Endothelial cell of umbilical vein (primary cell): ENCODE measurements at regions not wholly inside any gene's neighbourhood (a gene's known extent, or its start where the extent isn't known, plus 50 kb on each side); places are given as distances from the start of the nearest gene placed in this dataset.

Source experiments
- BruUV-seq: library from RNA; stranded (reverse); fragments of 400-500 nt; replicated peaks from 2 replicates; lab custom pipeline; 2021; lab: Mats Ljungman, UMichigan
- CTCF ChIA-PET: fragments of 300-600, 350-600 bp; sonication (Branson Sonifier 250); formaldehyde crosslinking; loops from one replicate; lab custom pipeline; 2021; ENCODE audit warnings: antibody characterized with exemption, inconsistent platforms; lab: Charles Lee
- POLR2A ChIA-PET: fragments of 300-600, 350-600 bp; sonication (Branson Sonifier 250); formaldehyde crosslinking; loops from one replicate; lab custom pipeline; 2021; ENCODE audit warnings: antibody characterized with exemption, inconsistent platforms; lab: Charles Lee
- DNase-seq: peaks from one replicate; pipeline ENCODE4 v3.0.0-alpha.2; 2011; ENCODE audit warnings: low read depth, low spot score
- FAIRE-seq: peaks from 2 replicates; lab custom pipeline; 2011; peaks lifted over from hg19 to GRCh38; lab: Jason Lieb, UNC
- H2AFZ ChIP-seq: 2 replicates; pipeline ENCODE4 v1.6.0; 2012; ENCODE audit warnings: low read depth, low read length, control low read depth, inconsistent platforms
- H3K27ac ChIP-seq: 2 replicates; pipeline ENCODE4 v1.5.1; 2011; ENCODE audit warnings: low read depth, mild to moderate bottlenecking, control low read depth, low read length, moderate library complexity; ENCODE audit not compliant: insufficient read depth
- H3K27me3 ChIP-seq, 2 experiments: 2 replicates each; pipeline versions ENCODE4 v1.6.0 to v1.6.1; 2011; ENCODE audit warnings: low read length in 2 of 2, mixed read lengths in 1 of 2; ENCODE audit not compliant: control insufficient read depth in 2 of 2, insufficient read depth in 2 of 2
- H3K36me3 ChIP-seq, 2 experiments: 2 replicates in 1 of 2; 3 replicates in 1 of 2; pipeline ENCODE4 v1.5.1; 2011; ENCODE audit warnings: low read length in 2 of 2, mild to moderate bottlenecking in 1 of 2, moderate library complexity in 1 of 2; ENCODE audit not compliant: control insufficient read depth in 2 of 2, insufficient read depth in 2 of 2; ENCODE audit errors: extremely low read depth in 1 of 2
- H3K4me1 ChIP-seq: 3 replicates; pipeline ENCODE4 v1.5.1; 2011; ENCODE audit warnings: mild to moderate bottlenecking, low read length; ENCODE audit not compliant: control insufficient read depth, insufficient read depth; ENCODE audit errors: extremely low read depth
- H3K4me2 ChIP-seq: 2 replicates; pipeline ENCODE4 v1.6.1; 2011; ENCODE audit warnings: low read length, control low read depth, mixed read lengths; ENCODE audit not compliant: insufficient read depth
- H3K4me3 ChIP-seq, 3 experiments: fragments of 200-600 bp in 1 of 3; sonication (generic), shearing (Covaris generic) in 1 of 3; replicated peaks in 1 of 3; 2 replicates each; pipeline ENCODE4 v1.5.1; 2011 to 2016; ENCODE audit warnings: control low read depth in 3 of 3, low read length in 3 of 3, mild to moderate bottlenecking in 2 of 3, inconsistent platforms in 1 of 3, low read depth in 1 of 3, moderate library complexity in 1 of 3; ENCODE audit not compliant: insufficient read depth in 1 of 3
- H3K79me2 ChIP-seq: 2 replicates; pipeline ENCODE4 v1.6.0; 2012; ENCODE audit warnings: low read length, inconsistent platforms; ENCODE audit not compliant: control insufficient read depth, insufficient read depth
- H3K9ac ChIP-seq: replicated peaks from 2 replicates; pipeline ENCODE3; 2011; ENCODE audit warnings: low read length, control low read depth; ENCODE audit not compliant: insufficient read depth; ENCODE audit errors: extremely low read depth
- H3K9me1 ChIP-seq: replicated peaks from 3 replicates; pipeline ENCODE4 v1.6.0; 2011; ENCODE audit warnings: mild to moderate bottlenecking, low read length; ENCODE audit not compliant: control insufficient read depth, insufficient read depth; ENCODE audit errors: extremely low read depth
- H3K9me3 ChIP-seq: replicated peaks from 2 replicates; pipeline ENCODE4 v1.5.1; 2012; ENCODE audit warnings: low read length, inconsistent platforms; ENCODE audit not compliant: control insufficient read depth, insufficient read depth
- H4K20me1 ChIP-seq: replicated peaks from 2 replicates; pipeline ENCODE3; 2011; ENCODE audit warnings: mild to moderate bottlenecking, low read length; ENCODE audit not compliant: control insufficient read depth, insufficient read depth; ENCODE audit errors: extremely low read depth
- EZH2 ChIP-seq: IDR thresholded peaks from 2 replicates; pipeline ENCODE4 v1.6.1; 2012; ENCODE audit warnings: borderline replicate concordance, low read depth, mild to moderate bottlenecking, moderate library complexity, low read length, inconsistent platforms; ENCODE audit not compliant: severe bottlenecking
- FOS ChIP-seq: IDR thresholded peaks from 2 replicates; pipeline ENCODE4 v1.6.1; 2011; ENCODE audit warnings: mild to moderate bottlenecking, low read length, moderate library complexity, borderline replicate concordance; ENCODE audit not compliant: insufficient read depth
- GATA2 ChIP-seq: IDR thresholded peaks from 2 replicates; pipeline ENCODE4 v1.7.0; 2011; ENCODE audit warnings: low read depth, mild to moderate bottlenecking, moderate library complexity, mixed read lengths, low read length; ENCODE audit not compliant: insufficient read length, insufficient read depth
- MAX ChIP-seq: IDR thresholded peaks from 2 replicates; pipeline ENCODE4 v1.6.1; 2011; ENCODE audit not compliant: insufficient read depth, insufficient read length
- POLR2A ChIP-seq: IDR thresholded peaks from 2 replicates; pipeline ENCODE4 v1.6.1; 2012; ENCODE audit warnings: low read depth, mild to moderate bottlenecking, control low read depth, low read length
- dilution Hi-C: fragments of 300-500 bp; cut with MboI; formaldehyde crosslinking; loops from one replicate; pipeline ENCODE4 v1.15.0; 2019; ENCODE audit warnings: low sequenced_read_pairs; ENCODE audit not compliant: extremely low pct_ligation_motif_present
- intact Hi-C: fragments of 100-400 bp; cut with micrococcal nuclease; formaldehyde crosslinking; loops from one replicate; pipeline ENCODE4 v1.10.0; 2022

DNA sequence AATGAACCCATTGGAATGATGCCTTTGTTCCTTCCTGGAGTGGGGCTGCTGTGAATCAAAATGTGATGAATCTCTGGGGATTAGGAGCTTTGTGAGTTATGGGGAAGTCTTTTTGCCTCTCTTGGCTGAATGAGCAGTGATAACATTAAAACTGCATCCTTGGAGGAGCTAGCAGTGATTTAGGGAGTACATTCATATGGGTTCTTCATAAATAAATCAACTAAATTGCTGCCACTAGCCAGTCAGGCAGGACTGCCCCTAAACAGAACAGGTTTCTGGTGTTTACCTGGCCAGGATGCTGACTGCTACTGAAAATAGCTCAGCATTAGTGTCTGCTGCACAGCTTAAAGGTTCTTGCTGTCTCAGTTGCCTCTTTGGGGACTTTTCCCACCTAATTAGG is 244.5 kb upstream of the MEX3C start:
- no peaks in the 10 kb centered on the region for H3K36me3 ChIP-seq
- no peak overlapping the region for H2AFZ ChIP-seq
- no peak for DNase-seq
- H3K4me1 ChIP-seq = no peaks in the 10 kb centered on the region
- no peak for FAIRE-seq
- intact Hi-C loops (no loop called here), dilution Hi-C loops (no loop called here)
- POLR2A ChIA-PET = no interaction called here
- H3K4me3 ChIP-seq = no peak overlapping the region
- no peaks in the 10 kb centered on the region for H3K79me2 ChIP-seq
- H4K20me1 ChIP-seq = no peaks in the 10 kb centered on the region
- no peak overlapping the region for H3K4me2 ChIP-seq
- H3K9me3 ChIP-seq = no peaks in the 10 kb centered on the region
- TF ChIP-seq GATA2 (no peak), POLR2A (no peak), MAX (no peak)
- H3K9ac ChIP-seq = no peak overlapping the region
- no peaks in the 10 kb centered on the region for H3K9me1 ChIP-seq
- BruUV-seq = no TSS peak
- no peak overlapping the region for H3K27ac ChIP-seq
- H3K27me3 ChIP-seq = no peaks in the 10 kb centered on the region
- CTCF ChIA-PET = no interaction called here

DNA sequence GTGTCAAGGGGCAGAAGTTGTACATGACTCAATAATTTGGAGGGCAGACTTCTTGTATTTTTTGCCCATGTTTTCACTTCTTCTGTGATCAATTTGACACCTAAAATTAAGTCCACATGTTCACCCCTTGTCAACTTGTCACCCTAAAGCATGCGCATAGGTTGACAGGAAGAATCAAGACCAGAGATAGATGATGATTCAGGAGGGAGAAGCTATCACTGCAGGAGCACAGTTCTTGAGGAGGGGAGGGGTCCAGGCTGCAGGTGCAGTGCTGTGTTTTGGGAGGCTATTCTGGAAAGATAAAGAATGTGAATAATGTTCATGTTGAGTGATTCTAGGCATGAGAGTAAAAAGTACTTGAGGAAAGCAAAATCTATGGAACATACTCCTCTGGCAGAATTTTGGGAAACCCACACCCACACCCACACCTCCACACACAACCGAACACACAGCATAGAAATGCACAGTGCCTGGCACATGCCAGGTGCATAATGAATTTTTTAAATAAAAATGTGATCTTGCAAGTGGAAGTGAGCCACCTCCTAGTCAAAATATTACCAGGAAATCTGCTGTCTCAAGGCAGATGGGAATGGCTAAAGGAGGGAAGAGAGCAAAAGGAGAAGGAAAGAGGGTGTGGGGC is 249.2 kb upstream of the MEX3C start:
- CTCF ChIA-PET = no interaction called here
- TF ChIP-seq FOS (no peak), EZH2 (no peak), GATA2 (no peak)
- Histone ChIP-seq H3K9me1 (no peaks in the 10 kb centered on the region), H4K20me1 (no peaks in the 10 kb centered on the region), H3K27me3 (no peaks in the 10 kb centered on the region), H3K9me3 (peaks cover 2% of the 10 kb centered on the region), H3K4me3 (no peak overlapping the region), H3K27ac (no peak overlapping the region), H3K79me2 (no peaks in the 10 kb centered on the region), H3K4me1 (no peaks in the 10 kb centered on the region), H3K9ac (no peak overlapping the region), H2AFZ (no peak overlapping the region), H3K4me2 (no peak overlapping the region), H3K36me3 (no peaks in the 10 kb centered on the region)
- POLR2A ChIA-PET = no interaction called here
- intact Hi-C loops = no loop called here
- DNase-seq = no peak
- no peak for FAIRE-seq
- BruUV-seq = no TSS peak
- dilution Hi-C loops = no loop called here
